PC-3 (cell line): ENCODE measurements at regions not wholly inside any gene's neighbourhood (a gene's known extent, or its start where the extent isn't known, plus 50 kb on each side); places are given as distances from the start of the nearest gene placed in this dataset.
A peak's percentile ranks its signal among the peaks of the same experiment; 100 is the strongest.

Source experiments
- ATAC-seq: fragments of 200-7000 bp; cut with Tn5 transposase; 2 replicates; pipeline ENCODE4 v1.9.1; 2020; ENCODE audit warnings: mild to moderate bottlenecking, moderate library complexity
- BruUV-seq: library from RNA; stranded (reverse); fragments of 400-500 nt; replicated peaks from 2 replicates; lab custom pipeline; 2021; lab: Mats Ljungman, UMichigan
- CTCF ChIA-PET: fragments of 300-600 bp; sonication (Branson Sonifier 250); formaldehyde crosslinking; loops from one replicate; lab custom pipeline; 2022; ENCODE audit warnings: antibody characterized with exemption; lab: Charles Lee
- POLR2A ChIA-PET: fragments of 300-600 bp; sonication (Branson Sonifier 250); formaldehyde crosslinking; loops from one replicate; lab custom pipeline; 2022; ENCODE audit warnings: antibody characterized with exemption; ENCODE audit not compliant: unreplicated experiment; lab: Charles Lee
- DNase-seq: peaks from one replicate; pipeline ENCODE4 v3.0.0-alpha.2; 2015
- H2AFZ ChIP-seq: fragments of 300-600 bp; sonication (generic); 2 replicates; pipeline ENCODE4 v1.6.0; 2016; ENCODE audit warnings: antibody characterized with exemption, low read length
- H3F3A ChIP-seq: fragments of 300-600 bp; sonication (generic); one replicate; pipeline ENCODE4 v1.6.0; 2017; ENCODE audit warnings: antibody characterized with exemption, low read length, control low read depth, mild to moderate bottlenecking; ENCODE audit not compliant: unreplicated experiment
- H3K27ac ChIP-seq: fragments of 300-600 bp; sonication (generic); 2 replicates; pipeline ENCODE4 v1.5.1; 2016; ENCODE audit warnings: mild to moderate bottlenecking, low read length
- H3K27me3 ChIP-seq: fragments of 300-600 bp; sonication (generic); 2 replicates; pipeline ENCODE4 v1.6.1; 2016; ENCODE audit warnings: low read length, mixed read lengths
- H3K36me3 ChIP-seq: fragments of 300-600 bp; sonication (generic); 2 replicates; pipeline ENCODE4 v1.6.1; 2016; ENCODE audit warnings: low read depth, mixed run types, low read length, mixed read lengths
- H3K4me1 ChIP-seq: fragments of 300-600 bp; sonication (generic); 2 replicates; pipeline ENCODE4 v1.5.1; 2016; ENCODE audit warnings: low read length; ENCODE audit not compliant: insufficient read depth
- H3K4me2 ChIP-seq: fragments of 300-600 bp; sonication (generic); 2 replicates; pipeline ENCODE4 v1.6.0; 2016; ENCODE audit warnings: low read length
- H3K4me3 ChIP-seq: fragments of 300-600 bp; sonication (generic); 2 replicates; pipeline ENCODE4 v1.5.1; 2016; ENCODE audit warnings: mild to moderate bottlenecking, low read length, mixed read lengths
- H3K79me2 ChIP-seq: fragments of 300-600 bp; sonication (generic); 2 replicates; pipeline ENCODE4 v1.6.1; 2017; ENCODE audit warnings: low read length, mixed read lengths
- H3K9ac ChIP-seq: fragments of 300-600 bp; sonication (generic); 2 replicates; pipeline ENCODE4 v1.6.0; 2016; ENCODE audit warnings: mild to moderate bottlenecking, low read length
- H3K9me2 ChIP-seq: fragments of 300-600 bp; sonication (generic); replicated peaks from 2 replicates; pipeline ENCODE4 v1.6.1; 2016; ENCODE audit warnings: mixed run types, low read length, mixed read lengths
- H3K9me3 ChIP-seq: fragments of 300-600 bp; sonication (generic); 2 replicates; pipeline ENCODE4 v1.6.1; 2016; ENCODE audit warnings: low read length, mixed read lengths
- H4K20me1 ChIP-seq: fragments of 300-600 bp; sonication (generic); 2 replicates; pipeline ENCODE4 v1.6.1; 2016; ENCODE audit warnings: low read length, mixed read lengths
- CTCF ChIP-seq: fragments of 300-600 bp; sonication (generic); conservative IDR thresholded peaks from 2 replicates; pipeline ENCODE4 v1.5.1; 2017; ENCODE audit warnings: antibody characterized with exemption, low read depth, mild to moderate bottlenecking, low read length
- EZH2 ChIP-seq: fragments of 300-600 bp; sonication (generic); IDR thresholded peaks from one replicate; pipeline ENCODE4 v1.6.1; 2017; ENCODE audit warnings: antibody characterized with exemption, mild to moderate bottlenecking, low read length; ENCODE audit not compliant: unreplicated experiment
- EZH2phosphoT487 ChIP-seq: fragments of 300-600 bp; sonication (generic); IDR thresholded peaks from 2 replicates; pipeline ENCODE4 v1.6.1; 2018; ENCODE audit warnings: mild to moderate bottlenecking, antibody characterized with exemption, low read length, borderline replicate concordance
- intact Hi-C: fragments of 100-400 bp; cut with micrococcal nuclease; formaldehyde crosslinking; loops from 2 replicates; pipeline ENCODE4 v1.9.0; 2023

GRCh38 chr2:123179526-123179925, 845.6 kb upstream of the CNTNAP5 start:
- ATAC-seq (peak; percentile 79), DNase-seq (peak; percentile 26)
- ChIA-PET CTCF (no interaction called here), POLR2A (no interaction called here)
- Histone ChIP-seq H3K4me3 (no peak overlapping the region), H3K27ac (no peak overlapping the region), H3K4me2 (no peak overlapping the region), H3K9me3 (no peaks in the 10 kb centered on the region), H3K27me3 (no peaks in the 10 kb centered on the region), H3F3A (no peaks in the 10 kb centered on the region), H3K36me3 (no peaks in the 10 kb centered on the region), H3K79me2 (no peaks in the 10 kb centered on the region), H3K9ac (no peak overlapping the region), H3K9me2 (no peaks in the 10 kb centered on the region), H2AFZ (peak overlapping the region; percentile 39; the same call in 1 of the 2 replicates), H3K4me1 (no peaks in the 10 kb centered on the region), H4K20me1 (no peaks in the 10 kb centered on the region)
- intact Hi-C loops, result loop anchor here (10.0 kb wide), 1 partner anchor 325 kb away; no protein-coding TSS in a partner anchor
- no TSS peak for BruUV-seq
- no peak for TF ChIP-seq CTCF
- no peak for TF ChIP-seq EZH2
- no peak for TF ChIP-seq EZH2phosphoT487

- no peak overlapping the region for H3K4me2 ChIP-seq
- no peaks in the 10 kb centered on the region for H3K79me2 ChIP-seq
- intact Hi-C loops, result no loop called here
- no peaks in the 10 kb centered on the region for H3F3A ChIP-seq
- no peaks in the 10 kb centered on the region for H3K9me2 ChIP-seq
- no peak overlapping the region for H3K27ac ChIP-seq
- no peak overlapping the region for H2AFZ ChIP-seq
- no peak overlapping the region for H3K4me3 ChIP-seq
- no peaks in the 10 kb centered on the region for H3K27me3 ChIP-seq
- ATAC-seq, result no peak
- no peaks in the 10 kb centered on the region for H4K20me1 ChIP-seq
- H3K9me3 ChIP-seq, result no peaks in the 10 kb centered on the region
- POLR2A ChIA-PET, result no interaction called here
- H3K4me1 ChIP-seq, result no peaks in the 10 kb centered on the region
- TF ChIP-seq EZH2 (no peak), CTCF (no peak), EZH2phosphoT487 (no peak)
- no peak for DNase-seq
- BruUV-seq, result no TSS peak
- H3K9ac ChIP-seq, result no peak overlapping the region
- H3K36me3 ChIP-seq, result no peaks in the 10 kb centered on the region
- CTCF ChIA-PET, result no interaction called here
Measured at GRCh38 chr2:123195957-123196356, 829.1 kb upstream of the CNTNAP5 start.

- H4K20me1 ChIP-seq, result no peaks in the 10 kb centered on the region
- no peak overlapping the region for H3K4me3 ChIP-seq
- intact Hi-C loops, result no loop called here
- H3K36me3 ChIP-seq, result no peaks in the 10 kb centered on the region
- no peaks in the 10 kb centered on the region for H3F3A ChIP-seq
- DNase-seq (no peak), ATAC-seq (no peak)
- TF ChIP-seq EZH2, result no peak
- no peak for TF ChIP-seq CTCF
- no peak for TF ChIP-seq EZH2phosphoT487
- H3K27ac ChIP-seq, result no peak overlapping the region
- H3K79me2 ChIP-seq, result no peaks in the 10 kb centered on the region
- H3K4me2 ChIP-seq, result no peak overlapping the region
- ChIA-PET POLR2A (no interaction called here), CTCF (no interaction called here)
- no peaks in the 10 kb centered on the region for H3K4me1 ChIP-seq
- H3K9me2 ChIP-seq, result no peaks in the 10 kb centered on the region
- H2AFZ ChIP-seq, result 0 out of 2 replicates have a peak overlapping the region, but pooled peaks have one; percentile 38
- H3K27me3 ChIP-seq, result no peaks in the 10 kb centered on the region
- BruUV-seq, result no TSS peak
- no peaks in the 10 kb centered on the region for H3K9me3 ChIP-seq
- H3K9ac ChIP-seq, result no peak overlapping the region
Measured at GRCh38 chr2:123200035-123200434, 825.1 kb upstream of the CNTNAP5 start.
